ENCODE measurements at regions not wholly inside any gene's neighbourhood (a gene's known extent, or its start where the extent isn't known, plus 50 kb on each side); places are given as distances from the start of the nearest gene placed in this dataset.

GRCh38 chr11:70661761-70662501, 263.6 kb downstream of the CTTN start:
- no peak for DNase-seq

GRCh38 chr11:70662691-70663098, 264.4 kb downstream of the CTTN start:
- DNase-seq, result no peak

- no peak for DNase-seq
These were observed 265.5 kb downstream of the CTTN start for GRCh38 chr11:70663815-70664214.

DNA sequence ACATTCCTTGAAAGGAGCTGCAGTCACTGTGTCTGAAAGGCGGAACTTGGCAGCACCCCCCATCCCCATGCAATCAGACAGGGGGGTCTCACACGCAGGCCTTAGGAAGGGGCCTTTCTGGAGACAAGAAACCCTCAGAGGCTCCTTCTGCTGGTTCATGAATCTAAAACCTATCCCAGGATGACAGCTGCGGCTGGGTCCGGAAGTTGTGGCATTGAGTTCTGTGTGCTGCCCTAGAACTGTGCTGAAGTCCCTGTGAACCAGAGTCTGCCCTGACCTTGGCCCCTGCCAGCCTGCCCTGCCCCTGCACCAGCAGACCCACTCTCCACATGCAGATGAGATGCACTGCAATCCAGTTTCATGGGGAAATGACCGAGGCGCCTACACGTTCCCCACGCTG, 268.0 kb downstream of the CTTN start:
- DNase-seq, result no peak

- no peak for DNase-seq
These were observed 269.4 kb downstream of the CTTN start for GRCh38 chr11:70667767-70668166.

GRCh38 chr11:70668204-70669202, 270.2 kb downstream of the CTTN start:
- no peak for DNase-seq

DNA sequence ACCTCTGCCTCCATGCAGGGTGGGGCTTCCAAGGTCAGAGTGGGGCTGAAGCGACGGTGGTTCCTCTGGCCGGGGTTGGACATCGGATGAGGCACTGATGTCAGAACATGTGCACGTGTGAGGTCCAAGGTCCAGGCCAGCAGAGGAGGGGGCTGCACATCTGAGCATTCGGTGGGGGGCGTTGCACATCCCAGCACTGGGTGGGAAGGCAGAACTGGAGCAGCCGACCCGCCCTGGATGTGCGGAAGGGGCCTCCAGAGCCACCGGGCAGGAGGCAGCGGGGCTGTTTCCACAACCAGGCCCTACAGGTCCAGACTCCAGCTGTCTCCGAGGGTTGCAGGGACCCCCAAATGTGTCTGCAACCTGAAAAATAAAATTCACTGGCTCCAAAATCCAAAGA, 271.0 kb downstream of the CTTN start:
- DNase-seq, result no peak

GRCh38 chr11:70669871-70670675, 271.7 kb downstream of the CTTN start:
- no peak for DNase-seq

- DNase-seq, result no peak
These were observed 272.3 kb downstream of the CTTN start for GRCh38 chr11:70670676-70671034.

- no peak for DNase-seq
These were observed 272.8 kb downstream of the CTTN start for GRCh38 chr11:70671083-70671482.

- DNase-seq, result no peak
These were observed 273.3 kb downstream of the CTTN start for GRCh38 chr11:70671611-70672010.

DNA sequence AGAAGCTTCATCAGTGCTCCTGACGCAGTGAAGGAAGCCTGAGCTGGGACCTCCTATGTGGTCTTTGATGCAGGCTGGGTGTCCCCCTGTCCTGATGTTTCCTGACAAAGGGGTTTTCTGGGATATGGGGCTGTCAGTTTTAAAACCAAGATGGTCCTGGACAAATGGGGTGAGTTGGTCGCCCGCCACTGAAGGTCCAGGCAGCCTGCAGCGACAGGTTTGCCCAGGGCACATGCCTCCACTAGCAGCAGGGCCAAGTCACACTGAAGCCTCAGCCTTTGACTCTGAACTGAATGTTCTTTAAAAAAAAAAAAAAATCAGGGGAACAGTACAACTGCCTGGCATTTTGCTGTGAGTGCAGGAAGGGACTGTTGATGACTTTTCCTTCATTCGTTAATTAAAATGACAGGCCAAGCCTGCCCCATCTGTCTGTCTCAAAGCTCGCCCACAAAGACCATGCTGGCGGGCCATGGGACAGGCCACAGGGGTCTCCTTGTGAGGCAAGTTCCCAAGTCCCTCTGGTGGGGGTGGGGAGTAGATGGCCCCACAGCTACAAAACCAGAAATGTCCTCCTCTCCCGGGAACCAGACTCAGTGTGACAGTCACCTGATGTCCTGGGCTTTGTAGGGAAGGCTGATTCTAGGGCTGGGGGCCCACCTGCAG, 274.8 kb downstream of the CTTN start:
- no peak for DNase-seq

- DNase-seq, result no peak
These were observed 276.3 kb downstream of the CTTN start for GRCh38 chr11:70674605-70675004.

DNA sequence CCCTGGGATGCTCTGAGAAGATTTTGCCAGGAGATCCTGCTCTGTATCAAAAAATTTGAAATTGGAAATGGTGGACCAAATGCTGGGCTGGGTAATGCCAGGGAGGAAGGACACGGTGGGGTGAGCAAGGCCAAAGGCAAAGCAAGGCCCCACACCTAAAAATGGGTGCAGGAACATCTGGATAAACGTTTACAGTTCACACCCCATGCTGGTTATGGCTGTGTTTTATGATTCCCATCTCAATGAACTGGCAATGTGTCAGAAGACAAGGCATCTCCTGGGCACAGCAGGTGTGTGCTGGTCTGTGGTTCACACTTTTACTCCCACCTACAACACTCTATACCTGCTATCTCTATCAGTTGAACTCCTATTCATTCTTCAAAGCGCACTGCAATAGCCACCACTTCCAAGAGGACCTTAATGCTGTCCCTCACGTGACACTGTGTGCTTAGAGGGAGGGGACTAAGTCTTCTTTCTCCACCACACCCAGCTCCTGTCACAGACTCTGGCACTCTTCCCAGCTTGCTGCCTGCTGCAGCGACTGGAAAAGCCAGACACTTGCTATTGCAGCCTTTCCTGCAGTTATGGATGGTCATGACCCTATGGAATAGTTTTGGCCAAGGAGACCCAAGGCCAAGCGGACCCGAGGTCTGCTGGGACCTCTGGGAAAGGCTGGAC, 277.5 kb downstream of the CTTN start:
- peak; percentile 8 for DNase-seq

GRCh38 chr11:70677232-70677916, 279.0 kb downstream of the CTTN start:
- no peak for DNase-seq

DNA sequence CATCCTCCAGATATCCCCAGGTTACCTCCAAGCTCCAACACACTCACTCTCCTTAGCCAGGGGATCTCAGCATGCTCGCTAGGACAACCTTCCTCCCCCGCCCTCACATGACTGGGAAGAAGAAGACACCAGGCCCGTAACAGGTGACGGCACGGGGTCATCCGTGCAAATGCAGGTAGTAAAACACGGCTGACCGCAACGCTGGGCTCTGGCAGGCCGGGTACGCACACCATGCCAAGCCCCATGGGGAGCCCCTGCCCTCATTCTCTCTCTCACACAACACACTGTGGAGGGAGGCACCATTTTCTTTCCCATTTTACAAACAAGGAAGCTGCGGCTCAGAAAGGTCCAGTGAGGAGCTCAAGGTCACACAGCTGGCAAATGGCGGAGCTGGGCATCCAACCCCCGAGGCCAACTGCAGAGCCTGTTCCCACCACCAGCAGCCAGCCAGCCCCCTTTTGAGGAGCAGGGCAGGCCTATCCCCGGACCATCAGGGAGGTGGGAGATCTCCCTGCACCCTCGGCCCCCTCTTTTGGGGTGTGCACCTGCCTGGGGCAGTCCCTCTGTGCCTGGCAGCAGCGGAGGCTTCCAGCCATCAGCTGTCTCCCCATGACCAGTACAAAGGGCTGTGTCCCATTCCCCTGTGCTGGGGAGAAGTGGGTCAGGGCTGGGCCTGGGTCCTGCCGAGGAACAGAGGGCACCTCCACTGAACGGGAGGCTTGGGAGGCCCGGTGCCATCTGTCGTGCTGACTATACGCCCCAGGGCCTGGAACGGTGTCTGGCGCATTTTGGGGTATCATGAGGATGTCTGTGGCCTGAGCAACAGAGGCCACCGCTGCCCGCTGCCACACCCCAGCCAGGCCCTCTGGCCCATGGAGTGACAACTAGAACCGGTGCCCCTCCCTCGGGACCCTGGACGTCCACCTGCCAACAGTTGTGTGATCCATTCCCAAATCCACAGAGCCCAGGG, 280.9 kb downstream of the CTTN start:
- no peak for DNase-seq

DNA sequence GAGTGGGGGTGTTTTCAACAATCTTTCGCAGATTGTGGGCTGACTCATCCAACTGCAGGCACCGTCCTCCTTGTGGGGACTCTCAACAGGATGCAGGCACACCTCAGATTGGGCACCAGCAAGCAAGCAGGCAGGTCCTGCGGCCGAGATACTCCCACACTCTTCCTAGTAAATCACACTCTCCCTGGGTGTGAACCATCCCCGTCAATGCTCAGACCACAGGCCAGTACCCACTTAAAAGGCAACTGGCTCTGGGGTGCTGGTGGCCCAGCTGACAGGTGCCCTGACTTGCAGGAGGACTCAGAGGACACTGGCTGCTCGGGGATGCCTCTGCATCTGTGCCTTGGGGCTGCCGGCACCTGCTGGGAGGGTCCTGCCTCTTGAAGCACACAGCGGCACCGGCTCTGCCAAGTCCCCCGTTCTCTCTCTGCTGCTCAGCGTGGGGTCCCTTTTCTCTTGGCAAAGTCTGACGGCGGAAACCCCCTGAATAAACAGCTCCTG, 282.5 kb downstream of the CTTN start:
- no peak for DNase-seq

- no peak for DNase-seq
These were observed 283.7 kb downstream of the CTTN start for GRCh38 chr11:70682056-70682455.

GRCh38 chr11:70682760-70683159, 284.4 kb downstream of the CTTN start:
- DNase-seq, result no peak

GRCh38 chr11:70687716-70688115, 289.4 kb downstream of the CTTN start:
- no peak for DNase-seq

All from NCI-H146 (cell line).